ENCODE measurements at regions not wholly inside any gene's neighbourhood (a gene's known extent, or its start where the extent isn't known, plus 50 kb on each side); places are given as distances from the start of the nearest gene placed in this dataset.

DNA sequence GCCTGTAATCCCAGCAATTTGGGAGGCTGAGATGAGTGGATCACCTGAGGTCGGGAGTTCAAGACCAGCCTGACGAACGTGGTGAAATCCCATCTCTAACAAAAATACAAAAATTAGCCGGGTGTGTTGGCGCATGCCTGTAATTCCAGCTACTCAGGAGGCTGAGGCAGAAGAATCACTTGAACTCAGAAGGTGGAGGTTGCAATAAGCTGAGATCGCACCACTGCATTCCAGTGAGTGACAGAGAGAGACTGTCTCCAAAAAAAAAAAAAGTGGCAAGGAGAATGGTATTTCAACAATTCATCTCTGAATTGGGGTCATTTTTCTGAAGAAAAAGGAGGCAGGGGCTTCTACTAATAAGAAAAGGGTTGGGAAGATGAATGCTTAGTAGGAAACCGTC is 111.5 kb upstream of the NHSL1 start:
- no peak for DNase-seq

DNA sequence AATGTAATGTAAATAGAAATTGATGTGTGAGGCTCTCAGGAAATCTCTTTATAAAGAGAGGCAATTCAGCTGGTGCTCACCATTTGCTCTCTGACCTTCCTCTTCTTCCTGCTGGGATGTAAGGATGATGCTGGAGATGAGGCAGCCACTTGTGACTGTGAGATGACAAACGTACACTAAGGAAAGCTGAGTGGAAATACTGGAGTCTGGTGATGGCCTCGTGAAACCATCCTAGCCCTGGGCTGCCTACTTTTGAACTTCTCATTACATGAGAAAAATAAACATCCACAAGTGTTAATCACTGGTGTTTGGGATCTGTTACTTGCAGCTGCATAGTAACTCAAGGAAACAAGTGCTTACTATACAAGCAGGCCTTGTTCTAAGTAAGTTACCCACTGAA is 114.9 kb upstream of the NHSL1 start:
- DNase-seq, result no peak

DNA sequence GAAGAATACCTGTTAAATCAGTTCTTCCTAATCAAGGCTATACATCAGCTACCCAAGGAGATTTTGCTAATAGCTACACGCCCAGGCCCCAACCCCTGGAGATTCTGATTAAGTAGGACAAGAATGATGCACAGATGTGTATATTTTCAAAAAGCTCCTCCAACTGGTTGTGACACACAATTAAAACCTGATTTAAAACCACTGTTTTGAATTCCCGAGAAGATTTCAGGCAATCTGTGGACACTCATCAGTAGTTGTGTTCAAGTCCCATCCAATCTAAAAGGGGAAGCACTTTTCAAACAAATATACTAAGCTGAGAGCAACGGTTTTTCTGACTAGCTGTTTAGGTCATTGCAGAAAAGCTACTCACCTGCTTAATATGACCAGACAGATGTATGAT is 118.9 kb upstream of the NHSL1 start:
- DNase-seq, result no peak

DNA sequence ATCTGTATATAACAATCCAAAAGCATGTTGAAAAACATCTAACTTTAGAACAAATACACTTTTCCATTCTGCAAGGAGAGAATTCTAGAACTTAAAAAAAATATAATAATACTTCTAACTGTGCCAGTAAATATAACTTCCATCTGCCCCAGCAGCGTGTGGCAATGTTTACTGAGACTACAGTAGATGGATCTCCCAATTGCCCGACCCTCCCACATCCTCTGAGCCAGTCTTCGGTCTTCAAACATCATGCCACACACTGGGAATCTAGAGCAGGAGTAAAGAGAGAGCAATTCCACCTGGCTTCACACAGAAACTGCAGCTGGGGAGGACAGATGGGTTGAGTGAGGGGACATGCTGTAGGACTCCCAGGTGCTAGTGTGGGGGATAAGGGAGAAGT is 121.3 kb upstream of the NHSL1 start:
- DNase-seq, result no peak

DNA sequence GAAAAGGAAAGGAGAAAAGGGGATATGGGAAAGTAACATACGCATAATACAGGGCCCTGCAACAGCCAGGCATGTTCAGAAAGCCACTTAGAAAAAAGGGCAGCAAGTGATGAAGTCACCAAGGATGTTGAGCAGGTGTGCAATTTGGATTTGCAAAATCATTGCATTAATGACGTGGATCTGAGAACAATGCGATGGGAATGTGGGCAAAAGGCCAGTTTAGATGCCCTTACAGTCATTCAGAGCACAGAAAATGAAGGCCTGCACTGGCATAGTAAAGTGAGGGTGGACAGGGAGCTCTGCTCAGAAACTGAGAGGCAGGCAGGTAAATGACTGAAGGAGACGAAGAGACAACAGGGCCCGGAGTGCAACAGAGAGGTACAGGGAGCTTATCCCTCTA is 123.7 kb upstream of the NHSL1 start:
- DNase-seq, result no peak

DNA sequence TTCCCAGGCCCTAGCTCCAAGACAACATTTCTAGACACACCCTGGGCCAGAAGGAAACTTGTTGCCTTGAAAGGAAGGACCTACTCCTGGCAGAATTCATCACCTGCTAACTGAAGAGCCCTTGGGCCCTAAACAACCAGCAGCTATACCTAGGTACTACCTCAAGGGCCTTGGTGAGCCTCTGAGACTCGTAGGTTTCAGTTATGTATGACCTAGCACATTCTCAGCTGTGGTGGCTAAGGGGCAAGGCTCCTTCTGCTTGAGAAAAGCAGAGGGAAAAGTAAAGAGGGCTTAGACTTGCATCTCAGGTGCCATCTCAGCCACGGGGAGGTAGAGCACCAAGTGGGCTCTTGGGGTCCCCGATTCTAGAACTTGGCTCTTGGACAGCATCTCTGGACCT is 132.3 kb upstream of the NHSL1 start:
- DNase-seq, result no peak

DNA sequence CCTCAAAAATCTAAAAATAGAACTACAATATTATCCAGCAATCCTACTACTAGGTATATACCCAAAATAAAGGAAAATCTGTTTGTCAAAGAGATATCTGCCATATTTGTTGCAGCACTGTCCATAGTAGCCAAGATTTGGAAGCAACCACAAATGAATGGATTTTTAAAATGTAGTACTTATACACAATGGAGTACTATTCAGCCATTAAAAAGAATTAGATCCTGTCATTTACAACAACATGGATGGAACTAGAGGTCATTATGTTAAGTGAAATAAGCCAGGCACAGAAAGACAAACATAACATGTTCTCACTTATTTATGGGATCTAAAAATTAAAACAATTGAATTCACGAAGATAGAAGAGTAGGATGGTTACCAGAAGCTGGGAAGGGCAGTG is 135.7 kb upstream of the CCDC28A start:
- no peak for DNase-seq

DNA sequence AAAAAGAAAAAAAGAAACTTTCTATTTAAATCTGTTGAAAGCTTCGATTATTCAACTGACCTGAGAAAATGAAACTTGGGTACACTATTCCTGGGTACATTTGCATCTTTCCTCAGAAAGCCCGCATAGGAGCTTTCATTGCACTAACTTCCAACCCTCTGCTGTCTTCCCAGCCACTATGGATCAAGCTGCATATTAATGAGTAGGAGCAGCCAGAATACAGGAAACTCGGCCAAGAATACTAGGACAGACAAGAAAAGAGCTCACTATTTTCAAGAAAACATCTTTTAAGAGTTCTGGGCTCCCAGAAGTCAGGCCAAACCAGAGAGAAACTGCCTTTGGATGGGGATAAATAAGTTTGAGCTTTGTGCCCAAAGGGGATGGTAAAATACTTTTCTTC is 135.0 kb upstream of the CCDC28A start:
- DNase-seq, result no peak

DNA sequence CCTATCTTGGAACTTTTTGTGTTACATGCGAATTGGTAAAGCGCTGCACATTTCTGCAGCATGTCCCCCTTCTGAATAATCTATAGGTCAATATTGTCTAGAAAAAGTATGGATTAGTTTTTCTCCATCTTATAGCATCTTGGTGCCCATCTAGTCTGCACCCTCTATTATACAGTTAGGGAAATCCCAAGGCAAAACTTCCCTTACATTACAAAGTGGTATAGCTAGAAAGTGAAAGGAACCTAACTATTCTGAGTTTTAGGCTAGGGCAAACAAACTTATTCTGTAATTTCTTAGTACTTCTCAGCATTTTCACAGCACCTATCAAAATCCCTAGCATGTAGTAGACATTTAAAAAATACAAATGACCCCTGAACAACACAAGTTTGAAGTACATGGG is 133.5 kb upstream of the CCDC28A start:
- no peak for DNase-seq

DNA sequence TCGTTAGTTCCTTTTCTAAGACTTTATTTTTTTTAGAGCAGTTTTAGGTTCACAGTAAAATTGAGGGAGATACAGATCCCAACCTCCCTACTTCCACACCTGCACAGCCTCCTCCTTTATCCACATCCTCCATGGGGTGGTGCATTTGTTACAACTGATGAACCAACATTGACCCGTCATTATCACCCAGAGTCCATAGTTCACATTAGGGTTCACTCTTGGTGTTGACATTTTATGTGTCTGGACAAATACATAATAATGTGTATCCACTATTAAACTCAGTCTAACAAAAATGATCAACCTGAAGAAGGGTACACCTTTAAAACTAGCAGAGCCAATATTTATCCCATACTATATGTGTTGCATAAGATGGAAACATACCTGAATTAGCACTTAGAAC is 130.4 kb upstream of the CCDC28A start:
- no peak for DNase-seq

DNA sequence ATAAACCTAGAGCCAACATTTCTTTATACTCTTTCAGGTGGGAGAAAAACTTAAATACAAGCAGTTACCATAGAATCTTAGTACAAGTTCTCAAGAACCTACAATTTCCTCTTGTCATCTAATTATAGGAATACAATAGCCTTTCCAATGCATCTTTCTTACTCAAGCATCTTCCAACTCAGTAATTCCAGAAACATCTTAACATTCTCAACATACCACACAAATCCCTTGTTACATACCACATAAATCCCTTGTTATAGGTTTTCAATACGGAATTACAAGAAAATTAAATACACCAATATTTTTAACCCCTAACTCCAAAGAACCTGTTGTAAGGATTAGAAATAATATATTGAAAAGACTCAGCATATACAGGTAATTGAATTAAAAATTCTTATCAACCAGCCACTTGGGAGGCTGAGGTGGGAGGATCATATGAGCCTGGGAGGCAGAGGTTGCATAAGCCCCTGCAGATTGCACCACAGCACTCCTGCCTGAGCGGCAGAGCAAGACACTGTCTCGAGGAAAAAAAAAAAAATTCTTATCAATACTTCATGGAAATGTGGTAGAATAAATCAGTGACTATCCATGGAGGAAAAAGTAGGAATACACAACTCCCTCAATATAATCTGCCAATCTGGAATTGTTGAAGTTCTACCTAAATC is 127.5 kb upstream of the CCDC28A start:
- no peak for DNase-seq

DNA sequence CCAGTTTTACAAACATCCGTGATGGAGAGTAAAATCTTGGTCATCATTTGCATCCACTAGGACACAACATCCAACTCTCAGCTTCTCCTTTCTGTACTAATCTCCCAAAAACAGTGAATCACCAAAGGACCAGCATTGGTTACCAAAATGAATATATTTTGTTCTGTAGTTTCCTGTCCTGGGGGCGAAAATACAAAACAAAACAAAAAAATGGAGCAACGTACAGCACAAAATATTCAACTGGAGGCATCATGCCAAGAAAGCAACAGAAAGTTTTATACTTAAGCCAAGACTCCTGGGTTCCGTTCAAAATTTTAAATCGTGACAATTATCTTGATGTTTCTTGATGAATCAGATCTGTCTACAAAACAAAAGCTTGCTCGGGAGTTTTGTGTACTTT is 126.6 kb upstream of the CCDC28A start:
- no peak for DNase-seq

DNA sequence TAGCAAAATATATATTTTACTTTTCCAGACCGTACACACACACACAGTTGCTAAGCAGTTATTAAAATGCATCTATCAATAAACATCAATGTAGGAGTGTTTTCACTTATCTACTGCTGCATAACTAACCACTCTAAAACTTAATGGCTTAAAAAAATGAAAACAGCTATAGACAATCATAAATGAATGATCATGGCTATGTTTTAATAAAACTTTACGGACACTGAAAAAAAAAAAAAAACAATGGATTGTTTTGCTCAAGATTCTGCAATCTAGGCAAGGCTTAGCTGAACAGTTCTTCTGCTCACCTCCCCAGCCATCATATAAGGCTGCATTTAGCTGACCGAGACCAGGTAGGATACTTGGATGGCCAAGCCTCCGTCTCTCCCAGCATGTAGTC is 125.4 kb upstream of the CCDC28A start:
- no peak for DNase-seq

DNA sequence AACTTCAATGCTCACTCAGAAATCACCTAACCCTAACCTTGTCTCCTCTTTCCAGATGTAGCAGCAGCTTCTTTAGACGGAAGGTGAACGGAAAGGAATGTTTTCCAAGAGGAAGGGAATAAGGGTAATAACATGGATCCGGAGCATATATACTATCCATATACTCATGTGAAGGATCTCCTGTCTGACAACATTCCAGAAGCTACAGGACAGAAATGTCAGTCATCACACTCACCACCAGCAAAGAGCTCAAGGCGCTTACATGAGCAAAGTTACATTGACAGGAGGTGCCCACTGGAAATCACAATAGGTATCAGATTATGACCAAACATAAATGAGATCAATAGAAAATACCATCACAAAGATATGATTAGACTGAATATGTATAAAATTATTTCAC is 122.1 kb upstream of the CCDC28A start:
- no peak for DNase-seq

DNA sequence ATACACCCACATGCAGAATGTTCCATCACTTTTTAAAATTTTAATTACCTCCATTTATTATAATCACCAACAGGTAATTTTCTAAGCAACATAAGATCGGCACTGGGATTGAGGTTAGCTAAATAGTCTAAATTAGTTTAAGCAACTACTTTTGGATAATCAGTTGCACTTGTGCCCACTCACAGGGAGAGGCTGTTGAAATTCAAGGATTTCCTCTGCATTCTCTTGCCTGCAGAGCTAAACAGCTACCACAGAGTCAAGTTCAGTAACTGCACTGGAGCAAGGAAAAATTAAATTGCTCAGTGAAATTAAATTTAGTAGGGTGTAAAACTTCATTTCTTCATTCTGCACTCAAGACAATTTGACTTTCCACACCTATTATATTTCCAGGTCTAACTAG is 120.7 kb upstream of the CCDC28A start:
- no peak for DNase-seq

DNA sequence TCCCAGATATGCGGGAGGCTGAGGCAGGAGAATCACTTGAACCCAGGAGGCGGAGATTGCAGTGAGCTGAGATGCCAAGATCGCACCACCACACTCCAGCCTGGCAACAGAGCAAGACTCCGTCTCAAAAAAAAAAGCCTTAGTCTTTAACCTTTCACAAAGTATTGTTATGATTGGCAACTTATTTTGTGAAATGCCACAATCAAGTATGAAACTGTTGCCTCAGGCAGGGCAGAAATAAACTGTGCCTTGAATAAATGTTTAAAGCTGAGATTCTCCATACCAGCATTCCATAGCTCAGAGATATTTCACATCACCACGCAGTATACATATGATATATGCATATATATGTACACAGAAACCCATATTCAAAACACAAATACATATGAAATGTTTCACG is 120.1 kb upstream of the CCDC28A start:
- no peak for DNase-seq

DNA sequence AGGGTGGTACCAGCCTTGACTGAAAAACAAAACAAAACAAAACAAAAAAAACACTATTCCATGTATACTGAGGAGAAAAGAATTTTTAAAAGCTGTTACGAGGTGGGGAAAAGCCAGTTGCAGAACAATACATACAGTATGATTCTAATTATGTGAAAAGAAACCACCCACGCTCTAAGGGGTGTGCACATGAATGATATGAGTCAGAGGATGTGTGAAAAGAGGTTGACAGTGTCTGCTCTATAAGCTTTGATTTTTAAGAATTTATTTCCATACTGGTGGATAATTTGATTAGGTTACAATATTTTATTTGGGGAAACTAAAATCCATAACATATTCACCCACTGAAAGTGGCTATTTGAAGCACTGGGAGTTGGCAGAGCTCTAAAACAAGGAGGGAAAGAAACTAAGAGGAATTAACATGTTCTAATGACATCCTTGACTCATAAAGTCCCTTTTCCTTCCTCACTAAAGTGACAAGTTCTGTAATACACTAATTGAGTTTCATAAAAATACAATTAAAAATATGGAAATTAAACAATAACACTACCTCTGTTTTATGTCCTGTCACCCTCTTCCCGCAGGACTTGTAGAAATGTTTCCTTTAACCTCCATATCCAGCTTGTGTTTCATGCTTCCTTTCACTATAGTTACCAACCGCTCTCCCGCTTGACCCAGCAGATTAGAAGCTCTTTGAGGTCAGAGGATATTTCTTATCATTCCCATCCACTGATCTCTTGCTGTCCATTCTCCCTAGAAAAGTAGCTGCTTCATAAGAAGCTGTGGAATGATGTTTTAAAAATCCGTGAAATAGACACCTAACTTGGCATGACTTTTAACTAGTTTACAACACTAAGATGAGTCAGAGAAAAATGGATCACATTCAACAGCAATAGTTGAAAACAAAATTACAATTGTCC is 118.6 kb upstream of the CCDC28A start:
- no peak for DNase-seq

DNA sequence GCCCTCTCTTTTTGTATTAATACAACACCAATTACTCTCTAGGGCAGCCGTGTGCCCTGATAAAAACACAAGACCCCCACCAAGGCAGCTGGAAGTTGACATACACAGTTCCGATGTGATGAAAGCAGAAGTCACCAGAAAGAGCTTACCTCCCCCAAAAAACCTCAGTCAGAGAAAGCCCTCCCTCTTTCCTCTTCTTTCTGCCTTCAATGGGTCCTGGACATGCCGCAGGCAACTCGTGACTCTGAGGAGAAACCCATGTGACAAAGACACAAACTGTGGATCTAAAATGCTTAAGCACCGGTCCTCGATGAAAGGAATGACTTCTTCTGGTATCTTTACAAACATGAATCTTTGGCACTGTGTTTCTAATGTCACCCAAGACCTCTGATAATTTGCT is 117.7 kb upstream of the CCDC28A start:
- no peak for DNase-seq

DNA sequence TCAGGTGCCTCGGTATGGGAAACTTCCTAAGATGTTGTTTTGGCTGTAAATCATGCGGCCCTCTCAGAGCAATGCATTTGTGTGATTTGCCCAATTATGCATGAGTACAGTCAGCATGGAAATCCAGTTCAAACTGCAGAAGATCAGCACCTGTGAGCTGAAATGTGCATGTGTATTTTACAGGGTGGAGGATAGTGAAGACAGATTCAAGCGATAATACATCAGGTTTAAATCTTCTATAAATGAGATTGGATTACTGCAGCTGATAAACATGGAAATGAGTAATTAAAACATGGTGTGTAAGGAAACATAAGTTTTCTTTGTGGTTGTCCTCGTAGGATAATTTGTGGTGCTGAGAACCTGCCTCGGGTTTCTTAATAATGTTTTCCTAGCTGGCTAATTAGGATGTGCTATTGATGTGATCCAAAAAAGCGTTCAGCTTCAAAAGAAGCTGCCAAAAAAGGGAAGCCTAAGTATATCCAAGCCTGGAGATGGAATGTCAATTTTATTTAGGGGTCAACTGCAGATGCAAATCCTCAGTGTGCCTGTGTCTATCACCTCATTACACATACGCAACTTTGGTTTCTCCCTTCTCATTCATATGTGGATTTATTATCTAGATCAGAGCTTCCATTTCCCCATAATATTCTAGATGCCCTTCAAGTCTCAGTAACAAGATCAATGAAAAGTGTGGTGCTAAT is 117.1 kb upstream of the CCDC28A start:
- DNase-seq, result no peak

DNA sequence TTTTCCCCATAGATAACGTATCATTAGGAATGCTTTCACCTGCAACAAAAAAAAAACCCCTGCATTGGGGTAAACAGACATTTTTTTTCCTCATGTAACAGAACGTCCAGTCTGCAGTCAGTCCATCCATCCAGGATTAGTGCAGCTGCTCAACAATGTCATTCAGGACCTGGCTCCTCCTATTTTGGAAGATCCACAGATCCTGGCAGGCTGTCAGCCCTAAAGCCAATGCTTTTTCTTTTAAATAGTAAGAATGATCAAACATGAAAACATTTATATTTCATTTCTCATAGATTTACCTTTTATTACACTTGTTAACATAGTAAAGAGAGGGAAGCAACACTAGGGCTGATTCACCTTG is 116.5 kb upstream of the CCDC28A start:
- no peak for DNase-seq

DNA sequence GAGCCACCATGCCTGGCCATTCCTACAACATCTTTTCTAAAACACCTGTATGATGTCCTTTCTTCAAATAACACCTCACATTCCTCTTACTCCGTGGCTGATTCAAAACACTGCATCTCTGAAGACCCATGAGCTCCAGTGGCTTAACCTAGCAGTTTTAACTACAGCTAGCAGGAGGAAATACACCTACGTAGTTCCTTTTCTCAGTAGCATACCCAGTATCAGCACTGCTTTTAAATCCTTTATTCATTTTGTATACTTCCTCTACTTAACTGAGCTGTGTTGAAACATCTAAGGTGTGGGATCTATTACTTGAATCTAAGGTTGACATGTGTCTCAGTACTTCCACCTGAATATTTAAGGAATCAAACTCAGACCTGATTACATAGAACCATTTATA is 113.6 kb upstream of the CCDC28A start:
- no peak for DNase-seq

DNA sequence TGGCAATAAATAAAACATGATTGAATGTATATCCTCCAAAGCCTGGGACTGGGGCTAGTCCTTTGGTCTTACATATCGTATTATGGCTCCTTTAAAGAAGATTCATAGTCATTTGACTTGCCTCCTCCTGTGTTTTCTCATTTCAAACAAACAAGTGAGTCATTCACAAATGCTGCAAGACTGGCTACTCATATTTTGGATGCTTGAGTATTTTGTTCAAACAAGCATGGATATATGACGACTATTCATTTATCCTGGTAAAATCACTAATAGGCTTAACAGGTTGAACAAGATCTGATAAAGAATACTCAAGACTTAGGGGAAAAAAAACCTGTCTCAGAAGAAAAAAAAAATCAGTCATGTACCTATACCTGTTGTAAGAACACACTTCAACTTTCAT is 111.1 kb upstream of the CCDC28A start:
- no peak for DNase-seq

DNA sequence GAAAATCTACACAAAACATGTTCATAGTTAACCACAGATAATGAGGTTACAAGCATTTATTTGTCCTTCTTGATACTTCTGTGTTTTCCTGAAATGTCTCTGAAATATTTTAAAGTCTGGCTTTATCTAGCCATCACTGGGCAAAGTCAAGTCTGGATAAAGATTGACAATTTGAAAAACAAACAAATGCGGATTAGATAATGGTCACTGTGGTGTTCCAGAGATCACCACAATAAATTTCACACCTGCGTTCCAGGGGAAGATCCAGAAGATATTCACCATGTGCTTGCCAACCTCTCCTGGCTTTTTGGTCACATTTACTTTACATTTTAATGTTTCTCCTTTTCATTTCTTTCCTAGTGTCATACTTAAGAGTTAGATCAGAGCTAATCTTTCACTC is 109.7 kb upstream of the CCDC28A start:
- no peak for DNase-seq

DNA sequence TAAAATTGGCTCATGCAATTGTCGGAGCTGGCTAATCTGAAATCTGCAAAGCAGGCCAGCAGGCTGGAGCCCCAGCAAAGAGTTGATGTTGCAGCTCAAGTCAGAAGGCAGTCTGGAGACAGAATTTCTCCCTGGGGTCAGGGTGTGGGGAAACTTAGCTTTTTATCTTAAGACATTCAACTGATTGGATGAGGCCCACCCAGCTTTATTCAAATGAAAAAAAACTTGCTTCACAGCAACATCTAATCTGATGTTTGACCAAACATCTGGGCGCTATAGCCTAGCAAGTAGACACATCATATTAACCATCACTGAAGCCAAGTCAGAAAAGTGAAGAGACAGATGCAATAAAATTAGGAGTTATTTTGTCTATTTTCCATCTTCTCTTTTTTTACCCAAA is 108.8 kb upstream of the CCDC28A start:
- DNase-seq, result no peak
